ENCODE measurements at regions not wholly inside any gene's neighbourhood (a gene's known extent, or its start where the extent isn't known, plus 50 kb on each side); places are given as distances from the start of the nearest gene placed in this dataset.

- TF ChIP-seq CTCF (IDR thresholded peaks at IDR 0.05; ENCODE audit: insufficient read depth, low read length) (no peak), POLR2AphosphoS5 (IDR thresholded peaks at IDR 0.05; ENCODE audit: low read depth) (no peak), GABPA (IDR thresholded peaks at IDR 0.05; ENCODE audit: low read depth) (no peak), SPI1 (IDR thresholded peaks at IDR 0.05; ENCODE audit: borderline replicate concordance, low read depth) (no peak)
- TF ChIP-seq, protein P1, sequence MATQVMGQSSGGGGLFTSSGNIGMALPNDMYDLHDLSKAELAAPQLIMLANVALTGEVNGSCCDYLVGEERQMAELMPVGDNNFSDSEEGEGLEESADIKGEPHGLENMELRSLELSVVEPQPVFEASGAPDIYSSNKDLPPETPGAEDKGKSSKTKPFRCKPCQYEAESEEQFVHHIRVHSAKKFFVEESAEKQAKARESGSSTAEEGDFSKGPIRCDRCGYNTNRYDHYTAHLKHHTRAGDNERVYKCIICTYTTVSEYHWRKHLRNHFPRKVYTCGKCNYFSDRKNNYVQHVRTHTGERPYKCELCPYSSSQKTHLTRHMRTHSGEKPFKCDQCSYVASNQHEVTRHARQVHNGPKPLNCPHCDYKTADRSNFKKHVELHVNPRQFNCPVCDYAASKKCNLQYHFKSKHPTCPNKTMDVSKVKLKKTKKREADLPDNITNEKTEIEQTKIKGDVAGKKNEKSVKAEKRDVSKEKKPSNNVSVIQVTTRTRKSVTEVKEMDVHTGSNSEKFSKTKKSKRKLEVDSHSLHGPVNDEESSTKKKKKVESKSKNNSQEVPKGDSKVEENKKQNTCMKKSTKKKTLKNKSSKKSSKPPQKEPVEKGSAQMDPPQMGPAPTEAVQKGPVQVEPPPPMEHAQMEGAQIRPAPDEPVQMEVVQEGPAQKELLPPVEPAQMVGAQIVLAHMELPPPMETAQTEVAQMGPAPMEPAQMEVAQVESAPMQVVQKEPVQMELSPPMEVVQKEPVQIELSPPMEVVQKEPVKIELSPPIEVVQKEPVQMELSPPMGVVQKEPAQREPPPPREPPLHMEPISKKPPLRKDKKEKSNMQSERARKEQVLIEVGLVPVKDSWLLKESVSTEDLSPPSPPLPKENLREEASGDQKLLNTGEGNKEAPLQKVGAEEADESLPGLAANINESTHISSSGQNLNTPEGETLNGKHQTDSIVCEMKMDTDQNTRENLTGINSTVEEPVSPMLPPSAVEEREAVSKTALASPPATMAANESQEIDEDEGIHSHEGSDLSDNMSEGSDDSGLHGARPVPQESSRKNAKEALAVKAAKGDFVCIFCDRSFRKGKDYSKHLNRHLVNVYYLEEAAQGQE (IDR thresholded peaks at IDR 0.05; ENCODE audit: insufficient replicate concordance, low read depth) = no peak
Observed at GRCh38 chr6:43922426-43923375, 152.7 kb downstream of the VEGFA start.
